Nephron progenitor cell (in vitro differentiated cells): ENCODE measurements at regions not wholly inside any gene's neighbourhood (a gene's known extent, or its start where the extent isn't known, plus 50 kb on each side); places are given as distances from the start of the nearest gene placed in this dataset.
"Not testable (repeated sequence)": the region's sequence is repeated elsewhere in the genome, so short reads cannot be mapped to it uniquely, and the experiment has no call there.

Experiments used
- DNase-seq: peaks from one replicate; pipeline ENCODE4 v3.0.0; 2021
- H3K27ac Mint-ChIP-seq: 2 replicates; pipeline ENCODE4 v1.8.0; 2021; ENCODE audit warnings: mild to moderate bottlenecking, moderate library complexity, mixed read lengths
- H3K27me3 Mint-ChIP-seq: 2 replicates; pipeline ENCODE4 v1.8.0; 2021; ENCODE audit warnings: mild to moderate bottlenecking, low read depth, mixed read lengths; ENCODE audit not compliant: poor library complexity
- H3K36me3 Mint-ChIP-seq: 2 replicates; pipeline ENCODE4 v1.8.0; 2021; ENCODE audit warnings: low read depth, mixed read lengths
- H3K4me1 Mint-ChIP-seq: 2 replicates; pipeline ENCODE4 v1.8.0; 2021; ENCODE audit warnings: mixed read lengths
- H3K4me3 Mint-ChIP-seq: 2 replicates; pipeline ENCODE4 v1.8.0; 2021; ENCODE audit warnings: mild to moderate bottlenecking, moderate library complexity, mixed read lengths
- H3K9me3 Mint-ChIP-seq: 2 replicates; pipeline ENCODE4 v1.8.0; 2021; ENCODE audit warnings: mild to moderate bottlenecking, moderate library complexity, mixed read lengths
- TF ChIP-seq, protein P1 (sequence below): fragments of 200-600 bp; sonication (generic); IDR thresholded peaks from 2 replicates; pipeline ENCODE4 v1.5.0; 2021; ENCODE audit warnings: antibody characterized with exemption

- H3K9me3 Mint-ChIP-seq, result peaks cover 10% of the 10 kb centered on the region
- H3K27me3 Mint-ChIP-seq, result no peaks in the 10 kb centered on the region
- TF ChIP-seq, protein P1, sequence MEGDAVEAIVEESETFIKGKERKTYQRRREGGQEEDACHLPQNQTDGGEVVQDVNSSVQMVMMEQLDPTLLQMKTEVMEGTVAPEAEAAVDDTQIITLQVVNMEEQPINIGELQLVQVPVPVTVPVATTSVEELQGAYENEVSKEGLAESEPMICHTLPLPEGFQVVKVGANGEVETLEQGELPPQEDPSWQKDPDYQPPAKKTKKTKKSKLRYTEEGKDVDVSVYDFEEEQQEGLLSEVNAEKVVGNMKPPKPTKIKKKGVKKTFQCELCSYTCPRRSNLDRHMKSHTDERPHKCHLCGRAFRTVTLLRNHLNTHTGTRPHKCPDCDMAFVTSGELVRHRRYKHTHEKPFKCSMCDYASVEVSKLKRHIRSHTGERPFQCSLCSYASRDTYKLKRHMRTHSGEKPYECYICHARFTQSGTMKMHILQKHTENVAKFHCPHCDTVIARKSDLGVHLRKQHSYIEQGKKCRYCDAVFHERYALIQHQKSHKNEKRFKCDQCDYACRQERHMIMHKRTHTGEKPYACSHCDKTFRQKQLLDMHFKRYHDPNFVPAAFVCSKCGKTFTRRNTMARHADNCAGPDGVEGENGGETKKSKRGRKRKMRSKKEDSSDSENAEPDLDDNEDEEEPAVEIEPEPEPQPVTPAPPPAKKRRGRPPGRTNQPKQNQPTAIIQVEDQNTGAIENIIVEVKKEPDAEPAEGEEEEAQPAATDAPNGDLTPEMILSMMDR, result no peak
- H3K27ac Mint-ChIP-seq, result no peak overlapping the region
- peaks cover under 1% of the 10 kb centered on the region for H3K36me3 Mint-ChIP-seq
- peaks cover 9% of the 10 kb centered on the region for H3K4me1 Mint-ChIP-seq
- no peak overlapping the region for H3K4me3 Mint-ChIP-seq
- no peak for DNase-seq
These were observed 203.0 kb upstream of the PDZRN3 start for GRCh38 chr3:73827725-73828211.

GRCh38 chr3:73827204-73827603 is 202.5 kb upstream of the PDZRN3 start:
- Mint-ChIP-seq H3K9me3 (peaks cover 15% of the 10 kb centered on the region), H3K27ac (no peak overlapping the region), H3K4me3 (no peak overlapping the region), H3K27me3 (no peaks in the 10 kb centered on the region), H3K36me3 (peaks cover 6% of the 10 kb centered on the region), H3K4me1 (peaks cover 9% of the 10 kb centered on the region)
- TF ChIP-seq, protein P1, result no peak
- no peak for DNase-seq

DNA sequence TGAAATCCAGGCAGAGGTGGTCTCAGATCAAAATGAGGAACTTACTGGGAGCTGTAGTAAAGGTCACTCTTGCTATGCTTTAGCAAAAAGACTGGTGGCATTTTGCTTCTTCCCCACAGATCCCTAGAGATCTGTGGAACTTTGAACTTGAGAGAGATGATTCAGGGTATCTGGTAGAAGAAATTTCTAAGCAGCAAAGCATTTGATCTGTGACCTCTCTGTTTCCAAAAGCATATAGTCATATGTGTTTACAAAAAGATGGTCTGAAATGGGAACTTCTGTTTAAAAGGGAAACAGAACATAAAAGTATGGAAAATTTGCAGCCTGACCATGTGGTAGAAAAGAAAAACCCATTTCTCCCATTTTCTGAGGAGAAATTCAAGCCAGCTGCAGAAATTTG is 196.2 kb upstream of the PDZRN3 start:
- H3K27me3 Mint-ChIP-seq, DNase-seq, H3K4me3 Mint-ChIP-seq, H3K27ac Mint-ChIP-seq, H3K4me1 Mint-ChIP-seq: not testable (repeated sequence)
- peaks cover 20% of the 10 kb centered on the region for H3K36me3 Mint-ChIP-seq
- peaks cover 37% of the 10 kb centered on the region for H3K9me3 Mint-ChIP-seq

GRCh38 chr3:73820431-73820830 is 195.7 kb upstream of the PDZRN3 start:
- Mint-ChIP-seq H3K9me3 (peaks cover 40% of the 10 kb centered on the region), H3K27me3 (no peaks in the 10 kb centered on the region), H3K4me1 (no peaks in the 10 kb centered on the region), H3K27ac (no peak overlapping the region), H3K4me3 (no peak overlapping the region), H3K36me3 (peaks cover 20% of the 10 kb centered on the region)
- TF ChIP-seq, protein P1, result no peak
- no peak for DNase-seq

GRCh38 chr3:73815966-73816365 is 191.2 kb upstream of the PDZRN3 start:
- no peak for DNase-seq
- H3K27me3 Mint-ChIP-seq, result no peaks in the 10 kb centered on the region
- no peak overlapping the region for H3K4me3 Mint-ChIP-seq
- no peaks in the 10 kb centered on the region for H3K4me1 Mint-ChIP-seq
- H3K27ac Mint-ChIP-seq, result no peak overlapping the region
- H3K9me3 Mint-ChIP-seq, result peaks cover 23% of the 10 kb centered on the region
- TF ChIP-seq, protein P1, result no peak
- H3K36me3 Mint-ChIP-seq, result peaks cover 7% of the 10 kb centered on the region

DNA sequence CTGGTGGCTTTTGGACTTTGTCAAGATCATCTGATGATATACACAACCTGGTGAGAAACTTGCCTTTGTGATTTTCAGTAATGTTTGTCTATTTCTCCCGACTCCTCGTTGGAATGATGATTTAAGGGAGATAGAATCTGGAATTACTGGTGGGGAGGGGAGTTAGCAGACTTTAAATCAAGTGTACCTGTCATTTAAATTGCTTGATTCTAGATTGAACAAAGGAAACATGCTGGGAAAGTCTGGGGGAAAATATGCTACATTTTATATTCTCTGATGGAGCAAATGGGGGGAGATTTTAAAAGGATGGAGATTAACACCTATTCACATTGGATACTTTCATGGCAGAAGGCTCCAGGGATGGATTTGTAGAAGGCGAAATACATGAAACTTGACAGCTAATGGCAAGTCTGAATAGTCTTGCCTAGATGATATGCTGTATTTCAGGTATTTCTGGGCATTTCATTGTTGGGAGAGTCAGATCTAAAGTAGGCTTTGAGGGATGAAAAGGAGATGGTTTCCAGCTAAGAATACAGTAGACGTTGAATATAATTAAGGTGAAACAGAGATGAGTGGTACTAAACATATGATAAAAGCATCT is 189.1 kb upstream of the PDZRN3 start:
- no peak overlapping the region for H3K4me3 Mint-ChIP-seq
- no peaks in the 10 kb centered on the region for H3K36me3 Mint-ChIP-seq
- TF ChIP-seq, protein P1, result no peak
- H3K27me3 Mint-ChIP-seq, result no peaks in the 10 kb centered on the region
- peaks cover 15% of the 10 kb centered on the region for H3K9me3 Mint-ChIP-seq
- no peak for DNase-seq
- H3K4me1 Mint-ChIP-seq, result peaks cover 10% of the 10 kb centered on the region
- H3K27ac Mint-ChIP-seq, result no peak overlapping the region
